Panc1 (cell line): ENCODE measurements at regions not wholly inside any gene's neighbourhood (a gene's known extent, or its start where the extent isn't known, plus 50 kb on each side); places are given as distances from the start of the nearest gene placed in this dataset.

ENCODE experiments used
- ATAC-seq: fragments of 200-7000 bp; cut with Tn5 transposase; 2 replicates; pipeline ENCODE4 v1.9.1; 2020; ENCODE audit warnings: mild to moderate bottlenecking, moderate library complexity
- BruUV-seq: library from RNA; stranded (reverse); fragments of 400-500 nt; replicated peaks from 2 replicates; lab custom pipeline; 2021; lab: Mats Ljungman, UMichigan
- CTCF ChIA-PET: fragments of 300-600 bp; sonication (Branson Sonifier 250); formaldehyde crosslinking; loops from one replicate; lab custom pipeline; 2022; ENCODE audit warnings: antibody characterized with exemption; lab: Charles Lee
- POLR2A ChIA-PET: fragments of 300-600 bp; sonication (Branson Sonifier 250); formaldehyde crosslinking; loops from one replicate; lab custom pipeline; 2022; ENCODE audit warnings: antibody characterized with exemption; lab: Charles Lee
- DNase-seq: peaks from one replicate; pipeline ENCODE4 v3.0.0-alpha.2; 2010; ENCODE audit warnings: low read depth, low spot score
- H3K27ac ChIP-seq: 2 replicates; pipeline ENCODE4 v1.5.1; 2011; ENCODE audit warnings: mild to moderate bottlenecking, low read length, inconsistent platforms
- H3K27me3 ChIP-seq: fragments of 200-500 bp; sonication (Bioruptor generic); 2 replicates; pipeline ENCODE4 v1.6.0; 2014; ENCODE audit warnings: low read length, inconsistent platforms; ENCODE audit not compliant: control insufficient read depth, insufficient read depth
- H3K36me3 ChIP-seq: fragments of 200-500 bp; sonication (Bioruptor generic); 2 replicates; pipeline ENCODE4 v1.5.1; 2014; ENCODE audit warnings: inconsistent platforms, mild to moderate bottlenecking, low read length, moderate library complexity; ENCODE audit not compliant: control insufficient read depth, insufficient read depth
- H3K4me1 ChIP-seq: 2 replicates; pipeline ENCODE4 v1.5.1; 2011; ENCODE audit warnings: inconsistent platforms, mild to moderate bottlenecking, low read length, moderate library complexity; ENCODE audit not compliant: control insufficient read depth, insufficient read depth
- H3K4me3 ChIP-seq, 2 experiments: 2 replicates each; pipeline ENCODE4 v1.5.1; 2011 to 2012; ENCODE audit warnings: low read depth in 2 of 2, low read length in 2 of 2, mild to moderate bottlenecking in 2 of 2, inconsistent platforms in 1 of 2, moderate library complexity in 1 of 2
- H3K9me3 ChIP-seq: fragments of 200-500 bp; sonication (Bioruptor generic); 2 replicates; pipeline ENCODE4 v1.5.1; 2014; ENCODE audit warnings: low read depth, mild to moderate bottlenecking, inconsistent platforms, low read length, moderate library complexity; ENCODE audit not compliant: control insufficient read depth, insufficient read depth
- CTCF ChIP-seq: fragments of 450-650 bp; IDR thresholded peaks from 2 replicates; pipeline ENCODE4 v1.5.1; 2017; ENCODE audit warnings: mild to moderate bottlenecking
- POLR2AphosphoS5 ChIP-seq: IDR thresholded peaks from 2 replicates; pipeline ENCODE4 v1.6.1; 2012; ENCODE audit warnings: mild to moderate bottlenecking, low read depth, low read length, moderate library complexity
- REST ChIP-seq, 2 experiments: IDR thresholded peaks; 2 replicates each; pipeline ENCODE4 v1.6.1; 2011 to 2012; ENCODE audit warnings: low read depth in 2 of 2, control low read depth in 1 of 2, low read length in 1 of 2, mild to moderate bottlenecking in 1 of 2, moderate library complexity in 1 of 2; ENCODE audit not compliant: insufficient read depth in 1 of 2
- SIN3A ChIP-seq: IDR thresholded peaks from 2 replicates; pipeline ENCODE4 v1.6.1; 2012; ENCODE audit warnings: low read depth, mild to moderate bottlenecking, low read length, moderate library complexity, borderline replicate concordance; ENCODE audit not compliant: insufficient read depth
- TCF7L2 ChIP-seq: IDR thresholded peaks from 2 replicates; pipeline ENCODE4 v1.6.1; 2011; ENCODE audit warnings: mild to moderate bottlenecking, low read depth, low read length, inconsistent platforms
- in situ Hi-C: cut with HindIII; loops from 2 replicates; pipeline ENCODE4 v1.10.0; 2016; ENCODE audit warnings: low sequenced_read_pairs, low pct_unique_long_range_greater_than_20kb
- intact Hi-C: fragments of 100-400 bp; cut with micrococcal nuclease; formaldehyde crosslinking; loops from one replicate; pipeline ENCODE4 v1.10.0; 2022; ENCODE audit not compliant: unreplicated experiment

GRCh38 chr20:48106428-48106827, 321.1 kb upstream of the SULF2 start:
- POLR2A ChIA-PET = no interaction called here
- in situ Hi-C loops = no loop called here

GRCh38 chr20:48105526-48105925, 320.2 kb upstream of the SULF2 start:
- H3K9me3 ChIP-seq = no peaks in the 10 kb centered on the region
- CTCF ChIA-PET = no interaction called here
- no peak for DNase-seq

More at GRCh38 chr20:48106428-48106827, 321.1 kb upstream of the SULF2 start:
- intact Hi-C loops = no loop called here
- DNase-seq (no peak), ATAC-seq (no peak)
- Histone ChIP-seq H3K4me3 (no peak overlapping the region), H3K36me3 (no peaks in the 10 kb centered on the region), H3K4me1 (no peaks in the 10 kb centered on the region), H3K9me3 (no peaks in the 10 kb centered on the region), H3K27me3 (peaks cover 8% of the 10 kb centered on the region), H3K27ac (no peak overlapping the region)
- BruUV-seq = no TSS peak
- TF ChIP-seq POLR2AphosphoS5 = no peak
- no peak for TF ChIP-seq SIN3A
- no peak for TF ChIP-seq TCF7L2
- TF ChIP-seq CTCF = no peak
- TF ChIP-seq REST (IDR thresholded peaks at IDR 0.05; ENCODE audit: insufficient read depth in 1 of 2, low read depth in 2 of 2, low read length in 1 of 2) = no peak
- CTCF ChIA-PET = no interaction called here

More at GRCh38 chr20:48105526-48105925, 320.2 kb upstream of the SULF2 start:
- Histone ChIP-seq H3K36me3 (no peaks in the 10 kb centered on the region), H3K4me3 (no peak overlapping the region), H3K4me1 (no peaks in the 10 kb centered on the region), H3K27ac (no peak overlapping the region), H3K27me3 (peaks cover 3% of the 10 kb centered on the region)
- POLR2A ChIA-PET = no interaction called here
- intact Hi-C loops (no loop called here), in situ Hi-C loops (no loop called here)
- ATAC-seq = no peak
- no peak for TF ChIP-seq REST (IDR thresholded peaks at IDR 0.05; ENCODE audit: insufficient read depth in 1 of 2, low read depth in 2 of 2, low read length in 1 of 2)
- TF ChIP-seq POLR2AphosphoS5 = no peak
- TF ChIP-seq SIN3A = no peak
- no peak for TF ChIP-seq CTCF
- TF ChIP-seq TCF7L2 = no peak
- no TSS peak for BruUV-seq
